ENCODE measurements at regions not wholly inside any gene's neighbourhood (a gene's known extent, or its start where the extent isn't known, plus 50 kb on each side); places are given as distances from the start of the nearest gene placed in this dataset.

DNA sequence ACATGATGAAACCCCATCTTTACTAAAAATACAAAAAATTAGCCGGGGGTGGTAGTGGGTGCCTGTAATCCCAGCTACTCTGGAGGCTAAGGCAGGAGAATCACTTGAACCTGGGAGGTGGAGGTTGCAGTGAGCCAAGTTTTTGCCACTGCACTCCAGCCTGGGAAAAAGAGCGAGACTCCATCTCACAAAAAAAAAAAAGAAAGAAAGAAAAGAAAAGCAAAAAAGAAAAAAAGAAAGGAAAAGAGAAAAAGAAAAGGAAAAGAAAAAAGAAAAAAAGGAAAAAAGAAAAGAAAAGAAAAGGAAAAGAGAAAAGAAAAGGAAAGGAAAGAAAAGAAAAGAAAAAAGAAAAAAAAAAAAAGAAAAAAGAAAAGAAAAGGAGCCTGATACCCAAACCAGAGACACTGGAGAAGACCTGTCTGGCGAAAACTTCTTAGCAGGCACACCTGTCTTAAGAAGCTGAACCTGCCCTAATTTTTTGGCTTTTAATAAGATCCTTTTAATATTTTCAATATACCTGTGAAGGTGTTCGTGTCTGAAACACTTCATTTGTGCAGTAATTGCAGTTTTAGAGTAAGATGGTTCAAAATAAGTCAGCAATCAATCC lies 164.7 kb upstream of the IRX2 start:
- TF ChIP-seq, protein P1, sequence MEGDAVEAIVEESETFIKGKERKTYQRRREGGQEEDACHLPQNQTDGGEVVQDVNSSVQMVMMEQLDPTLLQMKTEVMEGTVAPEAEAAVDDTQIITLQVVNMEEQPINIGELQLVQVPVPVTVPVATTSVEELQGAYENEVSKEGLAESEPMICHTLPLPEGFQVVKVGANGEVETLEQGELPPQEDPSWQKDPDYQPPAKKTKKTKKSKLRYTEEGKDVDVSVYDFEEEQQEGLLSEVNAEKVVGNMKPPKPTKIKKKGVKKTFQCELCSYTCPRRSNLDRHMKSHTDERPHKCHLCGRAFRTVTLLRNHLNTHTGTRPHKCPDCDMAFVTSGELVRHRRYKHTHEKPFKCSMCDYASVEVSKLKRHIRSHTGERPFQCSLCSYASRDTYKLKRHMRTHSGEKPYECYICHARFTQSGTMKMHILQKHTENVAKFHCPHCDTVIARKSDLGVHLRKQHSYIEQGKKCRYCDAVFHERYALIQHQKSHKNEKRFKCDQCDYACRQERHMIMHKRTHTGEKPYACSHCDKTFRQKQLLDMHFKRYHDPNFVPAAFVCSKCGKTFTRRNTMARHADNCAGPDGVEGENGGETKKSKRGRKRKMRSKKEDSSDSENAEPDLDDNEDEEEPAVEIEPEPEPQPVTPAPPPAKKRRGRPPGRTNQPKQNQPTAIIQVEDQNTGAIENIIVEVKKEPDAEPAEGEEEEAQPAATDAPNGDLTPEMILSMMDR (IDR thresholded peaks at IDR 0.05; ENCODE audit: insufficient read depth, low read length, missing control alignments): no peak
- DNase-seq (ENCODE audit: low read depth, low spot score): no peak
- H3K4me3 ChIP-seq (ENCODE audit: low read depth, low read length): no peak overlapping the region
- ChIA-PET POLR2A (no interaction called here), CTCF (no interaction called here)

DNA sequence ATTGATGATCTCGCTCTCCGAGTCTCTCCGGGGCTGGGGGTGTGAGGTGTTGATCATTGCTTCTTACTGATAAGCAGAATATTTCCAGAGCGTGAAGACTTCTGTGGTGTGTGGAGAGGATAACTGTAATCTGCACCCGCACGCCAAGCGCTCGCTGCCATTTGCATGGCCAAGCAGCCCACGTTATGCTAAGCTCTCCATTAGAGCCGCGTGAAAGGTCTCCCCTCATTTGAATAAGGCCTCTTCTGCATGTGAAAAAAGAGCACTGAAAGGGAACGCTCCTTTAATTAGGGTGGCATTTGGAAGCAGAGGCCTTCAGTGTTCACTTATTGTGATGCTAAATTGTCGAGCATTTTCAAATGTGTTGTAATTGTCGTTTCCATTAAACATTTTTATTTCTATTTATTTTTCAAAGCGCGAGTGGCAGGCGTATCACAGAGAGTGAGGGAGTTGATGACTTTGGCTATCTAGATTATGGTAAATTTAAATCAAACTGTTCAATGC lies 163.6 kb upstream of the IRX2 start:
- DNase-seq (ENCODE audit: low read depth, low spot score): no peak
- no peak overlapping the region for H3K4me3 ChIP-seq (ENCODE audit: low read depth, low read length)
- CTCF ChIA-PET: no interaction called here
- POLR2A ChIA-PET: no interaction called here
- TF ChIP-seq, protein P1 (IDR thresholded peaks at IDR 0.05; ENCODE audit: insufficient read depth, low read length, missing control alignments): no peak

DNA sequence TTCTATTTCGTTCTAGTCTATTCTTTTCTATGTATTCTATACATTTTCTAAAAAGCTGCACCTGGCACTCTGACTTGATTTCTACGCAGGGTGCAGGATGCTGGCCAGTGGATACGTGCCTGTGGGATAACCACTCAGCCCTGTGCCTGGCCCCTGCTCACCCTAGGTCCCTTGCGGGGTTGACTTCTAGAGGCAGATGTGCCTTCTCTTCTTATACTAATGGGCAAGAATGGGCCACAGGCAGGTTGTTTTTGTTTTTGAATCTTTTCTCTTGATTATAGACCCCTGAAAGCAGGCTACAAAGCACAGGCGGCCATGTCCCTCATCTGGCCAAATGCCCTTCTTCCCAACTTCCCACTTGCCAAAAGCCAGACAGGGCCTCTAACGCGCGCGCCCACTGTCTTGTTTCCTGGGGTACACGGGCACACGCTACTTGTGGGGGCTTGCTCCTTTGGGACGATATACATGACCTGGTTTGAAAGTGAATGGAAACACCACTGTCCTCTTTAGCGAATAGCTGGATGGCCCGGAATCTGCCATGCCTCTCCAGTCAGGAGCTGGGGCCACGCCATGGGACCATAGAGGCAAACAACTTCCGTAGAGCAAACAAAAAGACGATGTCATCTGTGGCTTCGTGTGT lies 162.7 kb upstream of the IRX2 start:
- TF ChIP-seq, protein P1 (IDR thresholded peaks at IDR 0.05; ENCODE audit: insufficient read depth, low read length, missing control alignments): no peak
- ChIA-PET CTCF (no interaction called here), POLR2A (no interaction called here)
- no peak for DNase-seq (ENCODE audit: low read depth, low spot score)
- H3K4me3 ChIP-seq (ENCODE audit: low read depth, low read length): no peak overlapping the region

DNA sequence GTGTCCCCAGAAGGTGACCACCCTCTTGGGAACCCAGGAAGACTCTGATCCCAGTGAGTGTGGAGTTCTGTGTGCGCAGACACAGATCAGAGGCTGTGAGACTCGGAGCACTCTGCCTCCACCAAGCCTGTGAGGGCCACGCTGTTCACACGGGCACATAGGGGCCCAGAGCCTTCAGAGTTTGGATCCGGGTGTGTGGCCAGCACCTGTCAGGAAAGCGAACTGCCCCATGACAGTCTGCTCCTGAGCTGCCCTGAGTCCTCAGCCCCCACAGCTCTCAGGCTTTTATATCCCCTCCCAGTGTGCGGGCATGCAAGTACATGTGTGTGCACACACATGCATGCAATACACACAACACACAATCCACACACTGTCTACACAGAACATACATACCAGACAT lies 161.8 kb upstream of the IRX2 start:
- POLR2A ChIA-PET: no interaction called here
- DNase-seq (ENCODE audit: low read depth, low spot score): no peak
- TF ChIP-seq, protein P1 (IDR thresholded peaks at IDR 0.05; ENCODE audit: insufficient read depth, low read length, missing control alignments): no peak
- CTCF ChIA-PET: no interaction called here
- no peak overlapping the region for H3K4me3 ChIP-seq (ENCODE audit: low read depth, low read length)

DNA sequence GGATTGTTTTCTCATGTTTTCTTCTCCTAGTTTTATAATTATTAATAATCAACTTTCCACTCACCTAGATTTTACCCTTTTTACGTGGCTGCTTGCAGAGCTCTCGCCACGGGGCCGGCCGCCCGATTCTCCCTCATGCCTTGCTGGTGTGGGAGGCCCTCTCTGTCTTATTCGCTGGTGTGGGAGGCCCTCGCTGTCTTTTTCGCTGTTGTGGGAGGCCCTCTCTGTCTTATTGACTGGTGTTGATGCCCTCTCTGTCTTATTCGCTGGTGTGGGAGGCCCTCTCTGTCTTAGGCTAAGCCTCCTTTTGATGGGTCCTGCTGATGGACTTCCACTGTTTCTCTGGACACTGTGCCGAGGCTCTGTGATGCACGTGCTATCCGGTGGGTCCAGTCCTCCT lies 161.3 kb upstream of the IRX2 start:
- POLR2A ChIA-PET: no interaction called here
- TF ChIP-seq, protein P1 (IDR thresholded peaks at IDR 0.05; ENCODE audit: insufficient read depth, low read length, missing control alignments): no peak
- no peak for DNase-seq (ENCODE audit: low read depth, low spot score)
- CTCF ChIA-PET: no interaction called here
- no peak overlapping the region for H3K4me3 ChIP-seq (ENCODE audit: low read depth, low read length)

DNA sequence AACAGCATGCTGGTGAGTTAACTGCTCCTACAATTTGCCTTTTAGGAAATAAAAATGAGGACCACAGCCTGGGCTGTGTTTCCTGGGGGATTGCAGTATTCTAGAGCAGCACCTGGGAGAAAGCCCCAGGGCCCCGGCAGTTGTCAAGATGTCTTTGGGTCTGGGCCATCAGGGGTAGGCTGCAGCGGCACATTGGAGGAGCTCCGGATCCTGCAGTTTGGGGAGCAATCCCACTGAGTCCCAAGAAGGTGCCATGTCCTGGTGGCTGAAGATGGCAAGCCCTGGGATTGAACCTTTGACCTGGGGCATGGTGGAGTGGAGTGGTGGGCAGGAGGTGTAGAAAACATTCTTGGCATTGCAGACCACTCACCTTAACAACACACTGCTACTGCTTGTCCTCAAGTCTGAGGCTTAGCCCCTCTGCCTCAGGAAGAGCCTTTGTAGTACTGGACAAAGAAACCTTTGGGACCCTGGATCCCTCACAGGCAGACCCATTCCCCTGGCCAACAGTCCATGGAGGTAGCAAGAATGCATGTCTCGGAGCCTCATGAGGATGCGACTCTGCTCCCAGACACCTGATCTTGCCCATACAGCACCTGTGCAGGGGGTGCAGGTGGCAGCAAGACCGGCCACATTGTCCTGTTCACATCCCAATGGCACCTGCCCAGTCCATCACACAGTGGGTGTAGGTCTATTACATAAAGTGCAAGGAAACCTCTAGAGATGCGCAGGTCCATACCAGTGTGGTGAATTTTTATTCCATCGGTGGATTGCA lies 159.1 kb upstream of the IRX2 start:
- CTCF ChIA-PET: no interaction called here
- no peak overlapping the region for H3K4me3 ChIP-seq (ENCODE audit: low read depth, low read length)
- no peak for DNase-seq (ENCODE audit: low read depth, low spot score)

More for the DNA sequence above, 159.1 kb upstream of the IRX2 start:
- POLR2A ChIA-PET: no interaction called here
- TF ChIP-seq, protein P1 (IDR thresholded peaks at IDR 0.05; ENCODE audit: insufficient read depth, low read length, missing control alignments): no peak
